IPS-18a (cell line): ENCODE measurements at regions not wholly inside any gene's neighbourhood (a gene's known extent, or its start where the extent isn't known, plus 50 kb on each side); places are given as distances from the start of the nearest gene placed in this dataset.
"Not testable (repeated sequence)": the region's sequence is repeated elsewhere in the genome, so short reads cannot be mapped to it uniquely, and the experiment has no call there.

Experiments used
- H3K27ac ChIP-seq: one replicate; pipeline ENCODE4 v1.5.1; 2013; ENCODE audit warnings: low read length
- H3K27me3 ChIP-seq: one replicate; pipeline ENCODE4 v1.6.1; 2013; ENCODE audit warnings: mild to moderate bottlenecking, low read length; ENCODE audit not compliant: control insufficient read depth, insufficient read depth
- H3K36me3 ChIP-seq: one replicate; pipeline ENCODE4 v1.6.1; 2013; ENCODE audit warnings: low read depth, low read length; ENCODE audit not compliant: control insufficient read depth
- H3K4me1 ChIP-seq: one replicate; pipeline ENCODE4 v1.6.1; 2013; ENCODE audit warnings: low read depth, low read length; ENCODE audit not compliant: control insufficient read depth
- H3K4me3 ChIP-seq: one replicate; pipeline ENCODE4 v1.5.1; 2013; ENCODE audit warnings: low read length
- H3K9ac ChIP-seq: one replicate; pipeline ENCODE4 v1.6.1; 2013; ENCODE audit warnings: mild to moderate bottlenecking, low read length, moderate library complexity
- H3K9me3 ChIP-seq: one replicate; pipeline ENCODE4 v1.6.1; 2013; ENCODE audit warnings: low read depth, low read length; ENCODE audit not compliant: control insufficient read depth

DNA sequence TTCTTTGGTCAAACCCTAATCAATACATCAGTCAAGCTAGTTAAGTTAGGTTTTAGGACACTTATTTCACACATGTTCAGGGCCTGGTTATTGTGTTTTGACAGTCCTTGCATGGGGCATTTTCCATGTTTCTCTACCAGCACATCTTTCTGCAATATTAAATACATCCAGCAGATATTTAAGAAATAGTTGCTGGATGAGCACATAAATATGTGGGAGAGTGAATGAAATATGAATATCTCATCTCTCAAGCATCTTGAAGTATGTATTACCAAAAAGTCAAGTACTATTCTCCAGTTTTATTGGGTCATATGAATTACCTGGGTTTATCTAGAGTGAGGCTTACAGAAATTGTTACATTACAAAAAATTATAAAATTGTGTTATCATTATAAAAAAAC is 621.9 kb upstream of the GJE1 start:
- H3K36me3 ChIP-seq, result no peaks in the 10 kb centered on the region
- H3K27me3 ChIP-seq, result no peaks in the 10 kb centered on the region
- H3K27ac ChIP-seq, result no peak overlapping the region
- no peak overlapping the region for H3K9ac ChIP-seq
- H3K4me3 ChIP-seq, result no peak overlapping the region
- H3K9me3 ChIP-seq, result peaks cover 8% of the 10 kb centered on the region
- no peaks in the 10 kb centered on the region for H3K4me1 ChIP-seq

GRCh38 chr6:141506062-141506461 is 626.7 kb upstream of the GJE1 start:
- not testable (repeated sequence) for H3K27ac ChIP-seq, H3K9me3 ChIP-seq, H3K27me3 ChIP-seq, H3K36me3 ChIP-seq, H3K4me3 ChIP-seq, H3K4me1 ChIP-seq, H3K9ac ChIP-seq

DNA sequence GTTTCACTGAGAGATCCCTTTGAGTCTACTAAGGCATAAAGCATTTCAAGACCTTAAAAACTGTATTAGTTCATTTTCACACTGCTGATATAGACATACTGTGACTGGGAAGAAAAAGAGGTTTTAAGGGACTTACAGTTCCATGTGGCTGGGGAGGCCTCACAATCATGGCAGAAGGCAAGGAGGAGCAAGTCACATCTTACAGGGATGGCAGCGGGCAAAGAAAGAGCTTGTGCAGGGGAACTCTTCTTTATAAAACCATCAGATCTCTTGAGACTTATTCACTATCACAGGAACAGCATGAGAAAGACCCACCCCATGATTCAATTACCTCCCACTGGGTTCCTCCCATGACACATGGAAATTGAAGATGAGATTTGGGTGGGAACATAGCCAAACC is 628.4 kb upstream of the GJE1 start:
- H3K9ac ChIP-seq, H3K36me3 ChIP-seq, H3K4me3 ChIP-seq, H3K9me3 ChIP-seq, H3K27me3 ChIP-seq, H3K27ac ChIP-seq: not testable (repeated sequence)
- H3K4me1 ChIP-seq, result peaks cover 10% of the 10 kb centered on the region

- no peak overlapping the region for H3K27ac ChIP-seq
- peaks cover 10% of the 10 kb centered on the region for H3K4me1 ChIP-seq
- no peak overlapping the region for H3K4me3 ChIP-seq
- H3K9me3 ChIP-seq, result peaks cover 10% of the 10 kb centered on the region
- no peaks in the 10 kb centered on the region for H3K27me3 ChIP-seq
- H3K36me3 ChIP-seq, result no peaks in the 10 kb centered on the region
- H3K9ac ChIP-seq, result no peak overlapping the region
Observed at GRCh38 chr6:141501616-141502015, 631.1 kb upstream of the GJE1 start.

DNA sequence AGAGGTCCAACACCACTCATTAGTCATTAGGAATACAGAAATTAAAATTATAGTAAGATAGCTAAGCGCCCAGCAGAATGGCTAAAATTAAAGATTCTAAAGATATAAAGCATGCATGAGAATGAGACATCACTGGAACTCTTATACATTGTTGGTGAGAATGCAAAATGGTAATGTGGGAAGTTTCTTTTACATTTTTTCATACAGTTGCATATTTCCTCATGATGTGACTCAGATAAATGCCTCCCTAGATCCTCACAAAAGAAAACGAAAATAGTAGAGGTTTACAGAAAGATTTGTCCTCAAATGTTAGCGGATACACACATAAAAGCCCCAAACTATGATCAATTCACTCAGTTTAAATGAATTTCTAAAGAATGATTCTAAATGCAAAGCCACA is 633.7 kb upstream of the GJE1 start:
- Histone ChIP-seq H3K27me3 (no peaks in the 10 kb centered on the region), H3K4me3 (no peak overlapping the region), H3K9ac (no peak overlapping the region), H3K27ac (no peak overlapping the region), H3K4me1 (peaks cover 10% of the 10 kb centered on the region), H3K36me3 (no peaks in the 10 kb centered on the region), H3K9me3 (no peaks in the 10 kb centered on the region)

DNA sequence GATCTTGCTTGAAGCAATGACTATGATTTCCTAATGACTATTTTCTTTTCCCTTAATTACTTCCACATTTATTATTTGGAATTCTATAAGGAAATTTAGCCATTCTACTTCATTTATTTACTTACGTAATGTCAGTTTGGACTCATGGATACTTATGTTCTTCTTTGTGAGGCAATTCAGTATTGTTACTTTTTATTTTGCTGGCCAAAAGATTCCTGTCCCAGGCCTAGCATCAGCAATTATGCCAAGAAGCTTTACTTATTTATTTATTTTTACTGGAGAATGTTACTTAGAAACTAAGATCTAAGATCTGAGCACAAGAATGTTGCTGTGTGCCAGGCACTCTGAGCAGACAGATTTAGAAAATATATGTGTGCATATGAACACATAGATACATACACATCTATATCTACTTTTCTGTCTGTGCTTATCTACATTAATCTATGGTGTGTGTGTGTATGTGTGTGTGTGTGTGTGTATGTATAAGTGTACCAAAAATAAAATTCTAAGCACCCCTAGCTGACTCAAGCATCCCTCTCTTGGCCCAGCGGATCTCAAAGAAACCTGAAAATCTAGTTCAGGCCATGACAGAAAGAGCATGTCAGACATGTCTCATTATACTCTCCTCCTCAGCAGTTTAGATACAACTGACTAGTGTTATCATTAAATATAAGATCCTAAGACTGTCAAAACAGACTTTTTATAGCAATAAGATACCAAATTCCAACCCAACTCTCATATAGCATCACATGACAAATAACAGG is 640.0 kb upstream of the GJE1 start:
- no peaks in the 10 kb centered on the region for H3K27me3 ChIP-seq
- no peak overlapping the region for H3K27ac ChIP-seq
- H3K4me1 ChIP-seq, result no peaks in the 10 kb centered on the region
- H3K9ac ChIP-seq, result no peak overlapping the region
- no peak overlapping the region for H3K4me3 ChIP-seq
- H3K36me3 ChIP-seq, result no peaks in the 10 kb centered on the region
- H3K9me3 ChIP-seq, result no peaks in the 10 kb centered on the region

- Histone ChIP-seq H3K4me3 (no peak overlapping the region), H3K27ac (no peak overlapping the region), H3K4me1 (no peaks in the 10 kb centered on the region), H3K9ac (no peak overlapping the region), H3K9me3 (no peaks in the 10 kb centered on the region), H3K36me3 (no peaks in the 10 kb centered on the region), H3K27me3 (no peaks in the 10 kb centered on the region)
Observed at GRCh38 chr6:141491684-141492083, 641.0 kb upstream of the GJE1 start.

- Histone ChIP-seq H3K9ac (no peak overlapping the region), H3K9me3 (no peaks in the 10 kb centered on the region), H3K4me3 (no peak overlapping the region), H3K27ac (no peak overlapping the region), H3K4me1 (no peaks in the 10 kb centered on the region), H3K27me3 (no peaks in the 10 kb centered on the region), H3K36me3 (no peaks in the 10 kb centered on the region)
Observed at GRCh38 chr6:141490982-141491381, 641.7 kb upstream of the GJE1 start.

DNA sequence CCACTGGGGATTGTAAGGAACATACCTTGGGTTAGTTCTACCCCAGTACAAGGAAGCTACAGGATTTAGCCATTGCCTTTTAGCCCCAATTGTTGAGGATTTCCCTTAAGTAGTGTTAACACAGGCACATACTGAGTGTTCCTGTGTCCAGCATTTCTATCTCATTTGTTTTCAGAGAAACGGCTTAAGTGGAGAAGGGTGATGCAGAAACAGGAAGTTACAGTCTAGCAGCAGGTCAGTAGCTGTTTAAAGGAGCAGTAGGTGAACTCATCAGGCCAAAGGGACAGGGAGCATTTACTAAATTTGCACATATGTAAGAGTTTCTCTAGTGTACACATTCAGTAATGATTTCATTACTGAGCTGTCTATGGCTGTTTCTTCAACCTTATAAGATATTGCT is 644.2 kb upstream of the GJE1 start:
- no peak overlapping the region for H3K4me3 ChIP-seq
- no peak overlapping the region for H3K27ac ChIP-seq
- H3K36me3 ChIP-seq, result no peaks in the 10 kb centered on the region
- no peaks in the 10 kb centered on the region for H3K9me3 ChIP-seq
- no peaks in the 10 kb centered on the region for H3K27me3 ChIP-seq
- no peaks in the 10 kb centered on the region for H3K4me1 ChIP-seq
- no peak overlapping the region for H3K9ac ChIP-seq

DNA sequence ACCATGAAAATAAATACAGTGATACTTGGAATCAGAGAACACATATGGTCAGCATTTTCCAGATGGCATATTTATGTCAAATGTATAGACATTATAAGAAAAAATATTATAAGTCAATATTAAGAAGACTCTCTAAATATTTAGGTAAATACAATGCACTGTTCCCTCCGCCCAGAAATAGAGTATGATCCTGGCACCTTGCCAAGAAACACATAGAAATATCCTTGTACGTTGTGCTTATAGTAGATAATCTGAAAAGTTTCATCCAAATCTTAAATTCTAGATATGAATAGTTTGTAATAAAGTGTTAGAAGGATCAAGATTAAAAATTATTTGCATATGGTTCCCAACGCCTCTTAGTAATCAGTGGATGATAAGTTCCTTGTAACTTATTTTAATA is 645.8 kb upstream of the GJE1 start:
- Histone ChIP-seq H3K36me3 (no peaks in the 10 kb centered on the region), H3K27ac (no peak overlapping the region), H3K4me3 (no peak overlapping the region), H3K9me3 (no peaks in the 10 kb centered on the region), H3K4me1 (no peaks in the 10 kb centered on the region), H3K9ac (no peak overlapping the region), H3K27me3 (no peaks in the 10 kb centered on the region)

GRCh38 chr6:141484711-141485110 is 648.0 kb upstream of the GJE1 start:
- Histone ChIP-seq H3K36me3 (no peaks in the 10 kb centered on the region), H3K27me3 (no peaks in the 10 kb centered on the region), H3K4me1 (no peaks in the 10 kb centered on the region), H3K9ac (no peak overlapping the region), H3K27ac (no peak overlapping the region), H3K9me3 (no peaks in the 10 kb centered on the region), H3K4me3 (no peak overlapping the region)

DNA sequence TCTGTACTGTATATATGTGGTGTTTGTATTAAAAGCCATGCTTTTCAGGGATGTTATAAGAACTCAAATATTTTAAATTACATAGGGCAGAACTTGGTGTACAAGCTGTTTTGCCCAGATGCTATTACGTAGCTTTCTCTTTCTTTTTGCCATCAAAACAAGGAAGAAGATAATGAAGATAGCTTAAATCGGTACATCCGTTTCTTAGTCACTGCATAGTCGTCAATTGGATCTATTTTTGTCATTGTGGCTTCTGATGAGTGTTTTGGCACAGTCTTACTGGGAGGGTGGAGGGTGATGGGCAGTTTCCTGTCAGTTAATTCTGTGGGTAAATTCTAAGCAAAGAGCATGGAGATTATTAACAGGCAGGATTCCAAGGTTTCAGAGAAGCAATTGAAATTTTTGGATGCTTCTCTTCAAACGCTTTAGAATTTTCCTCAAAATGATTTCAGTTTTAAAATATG is 649.1 kb upstream of the GJE1 start:
- Histone ChIP-seq H3K27me3 (no peaks in the 10 kb centered on the region), H3K9ac (no peak overlapping the region), H3K27ac (no peak overlapping the region), H3K36me3 (no peaks in the 10 kb centered on the region), H3K9me3 (no peaks in the 10 kb centered on the region), H3K4me3 (no peak overlapping the region), H3K4me1 (no peaks in the 10 kb centered on the region)
